OCI-LY1 (cell line): ENCODE measurements at regions not wholly inside any gene's neighbourhood (a gene's known extent, or its start where the extent isn't known, plus 50 kb on each side); places are given as distances from the start of the nearest gene placed in this dataset.

Experiments
- H2AFZ ChIP-seq: fragments of 200-600 bp; sonication (generic), shearing (Covaris generic); 2 replicates; pipeline ENCODE4 v1.6.0; 2014; ENCODE audit warnings: antibody characterized with exemption, mild to moderate bottlenecking, low read length
- H3F3A ChIP-seq: fragments of 200-600 bp; sonication (generic), shearing (Covaris generic); 2 replicates; pipeline ENCODE4 v1.6.0; 2014; ENCODE audit warnings: mild to moderate bottlenecking, antibody characterized with exemption, low read length, moderate library complexity; ENCODE audit not compliant: insufficient read depth
- H3K27ac ChIP-seq: fragments of 200-600 bp; sonication (generic); 2 replicates; pipeline ENCODE4 v1.5.1; 2014; ENCODE audit warnings: low read length, mixed run types, mild to moderate bottlenecking, low read depth; ENCODE audit not compliant: poor library complexity, severe bottlenecking
- H3K27me3 ChIP-seq: fragments of 200-600 bp; sonication (generic); 2 replicates; pipeline ENCODE4 v1.6.0; 2014; ENCODE audit warnings: antibody characterized with exemption, mild to moderate bottlenecking, low read length, moderate library complexity; ENCODE audit not compliant: insufficient read depth
- H3K36me3 ChIP-seq: fragments of 200-600 bp; sonication (generic); 2 replicates; pipeline ENCODE4 v1.6.1; 2014; ENCODE audit warnings: mild to moderate bottlenecking, antibody characterized with exemption, low read length, moderate library complexity, mixed read lengths; ENCODE audit not compliant: insufficient read depth
- H3K4me1 ChIP-seq: fragments of 200-600 bp; sonication (generic); 2 replicates; pipeline ENCODE4 v1.5.1; 2014; ENCODE audit warnings: mild to moderate bottlenecking, low read length, moderate library complexity; ENCODE audit not compliant: insufficient read depth, severe bottlenecking
- H3K4me2 ChIP-seq: fragments of 200-600 bp; sonication (generic), shearing (Covaris generic); 2 replicates; pipeline ENCODE4 v1.6.1; 2014; ENCODE audit warnings: low read length
- H3K4me3 ChIP-seq: fragments of 200-600 bp; sonication (generic); 2 replicates; pipeline ENCODE4 v1.5.1; 2014; ENCODE audit warnings: low read length, low read depth, mild to moderate bottlenecking, mixed read lengths; ENCODE audit not compliant: poor library complexity, severe bottlenecking
- H3K79me2 ChIP-seq: fragments of 200-600 bp; shearing (Covaris generic); 2 replicates; pipeline ENCODE4 v1.6.1; 2016; ENCODE audit warnings: mixed run types, low read length, mixed read lengths; ENCODE audit not compliant: insufficient read depth
- H3K9ac ChIP-seq: fragments of 200-600 bp; sonication (generic), shearing (Covaris generic); 2 replicates; pipeline ENCODE4 v1.6.1; 2014; ENCODE audit warnings: mild to moderate bottlenecking, low read length, mixed read lengths
- H3K9me2 ChIP-seq: fragments of 200-600 bp; sonication (generic), shearing (Covaris generic); 2 replicates; pipeline ENCODE4 v1.6.1; 2014; ENCODE audit warnings: low read depth, mild to moderate bottlenecking, low read length, mixed read lengths
- H3K9me3 ChIP-seq: fragments of 200-600 bp; shearing (Covaris generic); 2 replicates; pipeline ENCODE4 v1.6.1; 2014; ENCODE audit warnings: low read length, mixed read lengths
- H4K20me1 ChIP-seq: fragments of 200-600 bp; sonication (generic), shearing (Covaris generic); 2 replicates; pipeline ENCODE4 v1.6.0; 2016; ENCODE audit warnings: mild to moderate bottlenecking, low read length; ENCODE audit not compliant: insufficient read depth
- EZH2 ChIP-seq: fragments of 200-600 bp; sonication (generic), shearing (Covaris generic); IDR thresholded peaks from 2 replicates; pipeline ENCODE4 v1.8.0; 2017; ENCODE audit warnings: borderline replicate concordance, mixed run types, mild to moderate bottlenecking, antibody characterized with exemption, low read length, moderate library complexity, mixed read lengths
- TF ChIP-seq, protein P1 (sequence below): fragments of 200-600 bp; sonication (generic), shearing (Covaris generic); IDR thresholded peaks from 2 replicates; pipeline ENCODE4 v1.5.1; 2017; ENCODE audit warnings: mild to moderate bottlenecking, antibody characterized with exemption, low read length, moderate library complexity, mixed read lengths

- H2AFZ ChIP-seq: no peak overlapping the region
- no peaks in the 10 kb centered on the region for H3K4me1 ChIP-seq
- no peaks in the 10 kb centered on the region for H3K9me3 ChIP-seq
- no peaks in the 10 kb centered on the region for H3K79me2 ChIP-seq
- H3K27me3 ChIP-seq: no peaks in the 10 kb centered on the region
- no peak overlapping the region for H3K4me3 ChIP-seq
- H3K9me2 ChIP-seq: no peaks in the 10 kb centered on the region
- H3F3A ChIP-seq: no peaks in the 10 kb centered on the region
- no peaks in the 10 kb centered on the region for H3K36me3 ChIP-seq
- no peak overlapping the region for H3K4me2 ChIP-seq
- no peaks in the 10 kb centered on the region for H4K20me1 ChIP-seq
- TF ChIP-seq, protein P1, sequence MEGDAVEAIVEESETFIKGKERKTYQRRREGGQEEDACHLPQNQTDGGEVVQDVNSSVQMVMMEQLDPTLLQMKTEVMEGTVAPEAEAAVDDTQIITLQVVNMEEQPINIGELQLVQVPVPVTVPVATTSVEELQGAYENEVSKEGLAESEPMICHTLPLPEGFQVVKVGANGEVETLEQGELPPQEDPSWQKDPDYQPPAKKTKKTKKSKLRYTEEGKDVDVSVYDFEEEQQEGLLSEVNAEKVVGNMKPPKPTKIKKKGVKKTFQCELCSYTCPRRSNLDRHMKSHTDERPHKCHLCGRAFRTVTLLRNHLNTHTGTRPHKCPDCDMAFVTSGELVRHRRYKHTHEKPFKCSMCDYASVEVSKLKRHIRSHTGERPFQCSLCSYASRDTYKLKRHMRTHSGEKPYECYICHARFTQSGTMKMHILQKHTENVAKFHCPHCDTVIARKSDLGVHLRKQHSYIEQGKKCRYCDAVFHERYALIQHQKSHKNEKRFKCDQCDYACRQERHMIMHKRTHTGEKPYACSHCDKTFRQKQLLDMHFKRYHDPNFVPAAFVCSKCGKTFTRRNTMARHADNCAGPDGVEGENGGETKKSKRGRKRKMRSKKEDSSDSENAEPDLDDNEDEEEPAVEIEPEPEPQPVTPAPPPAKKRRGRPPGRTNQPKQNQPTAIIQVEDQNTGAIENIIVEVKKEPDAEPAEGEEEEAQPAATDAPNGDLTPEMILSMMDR: no peak
- TF ChIP-seq EZH2: no peak
- no peak overlapping the region for H3K27ac ChIP-seq
- H3K9ac ChIP-seq: no peak overlapping the region
These were observed 335.8 kb upstream of the THRB start for GRCh38 chr3:24830230-24831152.

DNA sequence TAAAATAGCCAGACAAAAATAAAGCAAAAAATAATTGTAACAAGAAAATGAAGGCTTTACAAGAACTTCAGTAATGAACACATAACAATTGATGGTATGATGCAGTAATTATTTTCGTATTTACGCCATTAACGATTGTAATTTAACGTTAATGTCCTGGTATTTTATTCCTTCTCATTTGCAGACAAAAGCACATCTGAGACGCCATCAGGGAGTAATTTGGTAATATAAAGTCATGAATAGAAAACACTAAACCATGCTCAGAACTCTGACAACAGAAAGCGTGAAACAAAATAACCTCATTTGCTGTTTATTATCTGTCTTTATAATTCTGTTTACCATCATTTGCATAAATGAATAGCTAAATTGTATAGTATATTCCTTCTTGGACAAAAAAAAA lies 336.6 kb upstream of the THRB start:
- Histone ChIP-seq H3K27me3 (no peaks in the 10 kb centered on the region), H3K36me3 (no peaks in the 10 kb centered on the region), H3K9me2 (no peaks in the 10 kb centered on the region), H3F3A (no peaks in the 10 kb centered on the region), H3K4me3 (no peak overlapping the region), H3K79me2 (no peaks in the 10 kb centered on the region), H3K27ac (no peak overlapping the region), H3K9me3 (no peaks in the 10 kb centered on the region), H3K4me1 (no peaks in the 10 kb centered on the region), H3K4me2 (no peak overlapping the region), H3K9ac (no peak overlapping the region), H2AFZ (no peak overlapping the region), H4K20me1 (no peaks in the 10 kb centered on the region)
- TF ChIP-seq, protein P1: no peak
- no peak for TF ChIP-seq EZH2

GRCh38 chr3:24832891-24833290 lies 338.2 kb upstream of the THRB start:
- no peak for TF ChIP-seq EZH2
- TF ChIP-seq, protein P1: no peak
- Histone ChIP-seq H3K4me1 (no peaks in the 10 kb centered on the region), H3K4me2 (no peak overlapping the region), H4K20me1 (no peaks in the 10 kb centered on the region), H3K9ac (no peak overlapping the region), H3K9me3 (no peaks in the 10 kb centered on the region), H3K36me3 (no peaks in the 10 kb centered on the region), H3K79me2 (no peaks in the 10 kb centered on the region), H3K9me2 (no peaks in the 10 kb centered on the region), H3K27me3 (no peaks in the 10 kb centered on the region), H3F3A (no peaks in the 10 kb centered on the region), H3K27ac (no peak overlapping the region), H2AFZ (no peak overlapping the region), H3K4me3 (no peak overlapping the region)
